ENCODE measurements at regions not wholly inside any gene's neighbourhood (a gene's known extent, or its start where the extent isn't known, plus 50 kb on each side); places are given as distances from the start of the nearest gene placed in this dataset.

DNA sequence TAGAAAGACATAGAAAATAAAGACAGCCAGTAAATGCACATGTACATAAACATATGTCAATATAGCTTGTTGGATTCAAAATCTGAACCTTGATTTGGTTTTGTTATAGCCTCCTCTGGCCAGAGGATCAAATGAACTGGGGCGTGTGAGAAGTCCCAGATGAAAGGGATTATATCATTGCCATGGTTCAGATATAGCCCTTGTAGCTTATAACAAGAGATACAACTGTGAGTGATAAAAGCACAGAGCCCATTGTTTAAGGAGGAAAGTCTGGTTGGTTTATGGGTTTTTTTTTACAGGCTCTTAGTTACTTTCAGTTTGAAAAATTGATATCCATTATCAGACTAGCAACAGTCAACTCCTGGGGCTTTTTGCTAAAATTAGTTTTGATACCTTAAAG, 101.7 kb upstream of the GLRA2 start:
- Histone ChIP-seq H3K9me2 (ENCODE audit: insufficient read depth, low read length) (no peaks in the 10 kb centered on the region), H3K4me2 (ENCODE audit: low read length) (no peak overlapping the region), H3K79me2 (replicated peaks; ENCODE audit: insufficient read depth, low read length) (no peaks in the 10 kb centered on the region), H3K27ac (ENCODE audit: low read length) (no peak overlapping the region), H3K9me3 (ENCODE audit: low read length) (no peaks in the 10 kb centered on the region), H3K36me3 (ENCODE audit: insufficient read depth, low read length) (no peaks in the 10 kb centered on the region), H3K27me3 (ENCODE audit: insufficient read depth, low read depth, low read length) (no peaks in the 10 kb centered on the region), H3F3A (ENCODE audit: insufficient read depth, low read length, poor library complexity, severe bottlenecking) (no peaks in the 10 kb centered on the region), H3K9ac (ENCODE audit: low read length) (no peak overlapping the region), H2AFZ (ENCODE audit: low read depth, low read length) (no peak overlapping the region), H3K4me3 (ENCODE audit: low read length) (no peak overlapping the region), H4K20me1 (ENCODE audit: insufficient read depth) (no peaks in the 10 kb centered on the region)
- TF ChIP-seq TAF1 (IDR thresholded peaks at IDR 0.05; ENCODE audit: low read depth): no peak
- no peak for TF ChIP-seq MXI1 (conservative IDR thresholded peaks at IDR 0.05; ENCODE audit: poor library complexity, severe bottlenecking)
- no peak for TF ChIP-seq EP300 (conservative IDR thresholded peaks at IDR 0.05; ENCODE audit: poor library complexity, severe bottlenecking)
- TF ChIP-seq EZH2 (IDR thresholded peaks at IDR 0.05; ENCODE audit: borderline replicate concordance, insufficient read depth, low read length, poor library complexity, severe bottlenecking): no peak
- no peak for TF ChIP-seq POLR2AphosphoS5 (IDR thresholded peaks at IDR 0.05)
- TF ChIP-seq, protein P1, sequence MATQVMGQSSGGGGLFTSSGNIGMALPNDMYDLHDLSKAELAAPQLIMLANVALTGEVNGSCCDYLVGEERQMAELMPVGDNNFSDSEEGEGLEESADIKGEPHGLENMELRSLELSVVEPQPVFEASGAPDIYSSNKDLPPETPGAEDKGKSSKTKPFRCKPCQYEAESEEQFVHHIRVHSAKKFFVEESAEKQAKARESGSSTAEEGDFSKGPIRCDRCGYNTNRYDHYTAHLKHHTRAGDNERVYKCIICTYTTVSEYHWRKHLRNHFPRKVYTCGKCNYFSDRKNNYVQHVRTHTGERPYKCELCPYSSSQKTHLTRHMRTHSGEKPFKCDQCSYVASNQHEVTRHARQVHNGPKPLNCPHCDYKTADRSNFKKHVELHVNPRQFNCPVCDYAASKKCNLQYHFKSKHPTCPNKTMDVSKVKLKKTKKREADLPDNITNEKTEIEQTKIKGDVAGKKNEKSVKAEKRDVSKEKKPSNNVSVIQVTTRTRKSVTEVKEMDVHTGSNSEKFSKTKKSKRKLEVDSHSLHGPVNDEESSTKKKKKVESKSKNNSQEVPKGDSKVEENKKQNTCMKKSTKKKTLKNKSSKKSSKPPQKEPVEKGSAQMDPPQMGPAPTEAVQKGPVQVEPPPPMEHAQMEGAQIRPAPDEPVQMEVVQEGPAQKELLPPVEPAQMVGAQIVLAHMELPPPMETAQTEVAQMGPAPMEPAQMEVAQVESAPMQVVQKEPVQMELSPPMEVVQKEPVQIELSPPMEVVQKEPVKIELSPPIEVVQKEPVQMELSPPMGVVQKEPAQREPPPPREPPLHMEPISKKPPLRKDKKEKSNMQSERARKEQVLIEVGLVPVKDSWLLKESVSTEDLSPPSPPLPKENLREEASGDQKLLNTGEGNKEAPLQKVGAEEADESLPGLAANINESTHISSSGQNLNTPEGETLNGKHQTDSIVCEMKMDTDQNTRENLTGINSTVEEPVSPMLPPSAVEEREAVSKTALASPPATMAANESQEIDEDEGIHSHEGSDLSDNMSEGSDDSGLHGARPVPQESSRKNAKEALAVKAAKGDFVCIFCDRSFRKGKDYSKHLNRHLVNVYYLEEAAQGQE (IDR thresholded peaks at IDR 0.05; ENCODE audit: borderline replicate concordance): no peak
- TF ChIP-seq, protein P2, sequence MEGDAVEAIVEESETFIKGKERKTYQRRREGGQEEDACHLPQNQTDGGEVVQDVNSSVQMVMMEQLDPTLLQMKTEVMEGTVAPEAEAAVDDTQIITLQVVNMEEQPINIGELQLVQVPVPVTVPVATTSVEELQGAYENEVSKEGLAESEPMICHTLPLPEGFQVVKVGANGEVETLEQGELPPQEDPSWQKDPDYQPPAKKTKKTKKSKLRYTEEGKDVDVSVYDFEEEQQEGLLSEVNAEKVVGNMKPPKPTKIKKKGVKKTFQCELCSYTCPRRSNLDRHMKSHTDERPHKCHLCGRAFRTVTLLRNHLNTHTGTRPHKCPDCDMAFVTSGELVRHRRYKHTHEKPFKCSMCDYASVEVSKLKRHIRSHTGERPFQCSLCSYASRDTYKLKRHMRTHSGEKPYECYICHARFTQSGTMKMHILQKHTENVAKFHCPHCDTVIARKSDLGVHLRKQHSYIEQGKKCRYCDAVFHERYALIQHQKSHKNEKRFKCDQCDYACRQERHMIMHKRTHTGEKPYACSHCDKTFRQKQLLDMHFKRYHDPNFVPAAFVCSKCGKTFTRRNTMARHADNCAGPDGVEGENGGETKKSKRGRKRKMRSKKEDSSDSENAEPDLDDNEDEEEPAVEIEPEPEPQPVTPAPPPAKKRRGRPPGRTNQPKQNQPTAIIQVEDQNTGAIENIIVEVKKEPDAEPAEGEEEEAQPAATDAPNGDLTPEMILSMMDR (IDR thresholded peaks at IDR 0.05; ENCODE audit: poor library complexity, severe bottlenecking): no peak

DNA sequence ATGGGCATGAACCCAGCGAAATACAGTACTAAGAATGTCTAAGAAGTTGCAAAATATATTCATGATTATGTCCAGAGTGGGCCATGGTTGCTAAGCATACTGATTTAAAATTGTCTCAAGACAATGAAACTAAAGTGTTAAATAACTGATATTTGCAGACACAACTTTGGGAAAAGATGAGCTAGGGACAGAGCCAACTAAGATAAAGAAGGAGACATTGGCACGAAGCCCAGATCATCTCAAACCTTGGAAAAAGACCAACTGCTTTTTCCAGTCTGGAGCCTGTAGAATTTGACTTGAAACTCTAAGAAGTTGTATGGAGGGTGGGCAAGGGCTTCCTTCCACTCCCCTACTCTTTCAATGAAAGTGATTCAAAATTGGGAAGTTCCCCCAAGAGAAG, 108.5 kb upstream of the GLRA2 start:
- no peak overlapping the region for H2AFZ ChIP-seq (ENCODE audit: low read depth, low read length)
- H3K9ac ChIP-seq (ENCODE audit: low read length): no peak overlapping the region
- H3K9me3 ChIP-seq (ENCODE audit: low read length): no peaks in the 10 kb centered on the region
- no peaks in the 10 kb centered on the region for H3K27me3 ChIP-seq (ENCODE audit: insufficient read depth, low read depth, low read length)
- H3K36me3 ChIP-seq (ENCODE audit: insufficient read depth, low read length): no peaks in the 10 kb centered on the region
- no peaks in the 10 kb centered on the region for H3K79me2 ChIP-seq (replicated peaks; ENCODE audit: insufficient read depth, low read length)
- H3K27ac ChIP-seq (ENCODE audit: low read length): no peak overlapping the region
- no peak overlapping the region for H3K4me3 ChIP-seq (ENCODE audit: low read length)
- H4K20me1 ChIP-seq (ENCODE audit: insufficient read depth): no peaks in the 10 kb centered on the region
- TF ChIP-seq EP300 (conservative IDR thresholded peaks at IDR 0.05; ENCODE audit: poor library complexity, severe bottlenecking) (no peak), MXI1 (conservative IDR thresholded peaks at IDR 0.05; ENCODE audit: poor library complexity, severe bottlenecking) (no peak), TAF1 (IDR thresholded peaks at IDR 0.05; ENCODE audit: low read depth) (no peak)
- TF ChIP-seq, protein P1 (IDR thresholded peaks at IDR 0.05; ENCODE audit: borderline replicate concordance): no peak
- TF ChIP-seq, protein P2 (IDR thresholded peaks at IDR 0.05; ENCODE audit: poor library complexity, severe bottlenecking): no peak
- no peak overlapping the region for H3K4me2 ChIP-seq (ENCODE audit: low read length)
- no peaks in the 10 kb centered on the region for H3F3A ChIP-seq (ENCODE audit: insufficient read depth, low read length, poor library complexity, severe bottlenecking)
- H3K9me2 ChIP-seq (ENCODE audit: insufficient read depth, low read length): no peaks in the 10 kb centered on the region
